ENCODE measurements at regions not wholly inside any gene's neighbourhood (a gene's known extent, or its start where the extent isn't known, plus 50 kb on each side); places are given as distances from the start of the nearest gene placed in this dataset.

DNA sequence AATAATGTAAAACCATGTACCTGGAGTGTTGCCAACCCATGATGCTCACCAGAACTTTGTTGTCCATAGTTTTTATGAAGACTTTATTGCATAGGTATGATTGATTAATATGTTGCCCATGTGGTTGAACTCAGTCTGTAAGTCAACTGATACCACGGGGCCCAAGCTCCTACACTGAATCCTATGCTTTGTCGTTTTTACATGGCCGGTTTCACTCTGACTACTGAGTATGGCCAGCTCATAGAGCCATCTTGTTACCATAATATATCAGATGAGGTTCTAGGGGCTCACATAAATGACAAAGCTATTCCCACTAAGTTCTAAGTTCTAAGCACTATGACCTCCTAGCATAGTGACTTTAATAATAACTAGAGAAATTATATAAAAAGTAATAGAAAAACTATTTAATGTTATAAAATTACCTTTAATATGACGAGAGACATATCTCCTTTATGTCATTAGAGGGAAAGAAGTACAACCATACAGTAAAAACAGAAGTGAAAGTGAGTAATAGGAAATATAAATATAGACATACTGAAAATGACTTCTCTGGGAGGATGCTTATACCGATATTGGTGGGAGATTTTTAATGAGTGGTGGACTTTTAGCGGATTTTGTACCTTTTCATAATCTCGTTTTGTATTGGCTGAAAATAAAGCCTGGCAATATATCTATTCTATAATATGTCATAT is 983.4 kb upstream of the PRMT6 start:
- no peak for DNase-seq (ENCODE audit: low spot score)

DNA sequence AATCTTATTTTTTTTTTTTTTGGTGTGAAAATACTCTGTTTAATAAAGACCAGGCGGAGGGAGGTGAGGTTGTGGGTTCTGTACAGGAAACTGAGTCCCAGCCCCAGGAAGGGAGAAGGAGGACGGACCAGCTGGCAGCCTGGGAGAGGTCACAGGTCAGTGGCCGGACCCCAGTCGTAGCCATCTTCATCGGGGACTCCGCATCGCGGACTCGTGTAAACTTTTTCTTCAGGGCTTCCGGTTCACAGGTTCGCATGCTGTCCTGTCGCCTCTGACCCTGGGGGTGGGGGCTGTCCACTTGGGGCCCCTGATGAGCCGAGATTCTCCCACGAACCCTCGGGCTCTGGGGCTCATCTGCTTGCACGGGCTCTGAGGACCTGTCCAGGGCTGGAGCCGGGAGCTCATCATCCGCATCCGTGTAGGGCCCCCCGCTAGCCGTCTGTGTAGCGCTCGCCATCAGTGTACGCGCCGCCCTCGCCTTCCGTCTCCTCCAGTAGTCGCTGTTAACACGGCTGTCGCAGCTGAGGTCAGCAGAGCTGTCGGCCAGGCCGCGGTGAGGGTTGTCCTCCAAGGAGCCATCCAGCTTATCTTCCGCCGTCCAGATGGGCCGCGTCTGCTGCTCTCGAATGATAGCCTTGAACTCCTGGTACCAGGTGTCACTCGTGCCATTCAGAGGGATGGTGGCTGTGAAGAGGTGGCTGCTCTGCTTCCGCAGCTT is 975.7 kb upstream of the PRMT6 start:
- DNase-seq (ENCODE audit: low spot score), result no peak

DNA sequence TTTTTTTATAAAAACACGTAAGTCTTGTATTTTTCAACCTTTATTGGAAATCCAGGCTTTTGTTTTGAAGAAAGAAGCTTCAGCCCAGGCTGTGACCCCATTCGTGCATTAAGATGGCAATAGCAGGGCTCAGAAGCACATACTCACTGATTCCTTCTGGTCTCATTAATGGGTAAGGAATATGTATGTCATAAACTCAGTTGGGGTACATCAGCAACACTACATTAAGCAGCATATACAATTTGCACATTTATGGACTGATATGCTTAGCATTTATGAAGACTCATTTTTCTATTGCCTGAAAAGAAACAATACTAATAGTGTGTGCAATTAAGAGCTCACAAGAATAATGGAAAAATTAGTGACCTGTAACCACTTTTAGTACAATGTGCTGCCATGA is 945.4 kb upstream of the PRMT6 start:
- DNase-seq (ENCODE audit: low spot score), result no peak

DNA sequence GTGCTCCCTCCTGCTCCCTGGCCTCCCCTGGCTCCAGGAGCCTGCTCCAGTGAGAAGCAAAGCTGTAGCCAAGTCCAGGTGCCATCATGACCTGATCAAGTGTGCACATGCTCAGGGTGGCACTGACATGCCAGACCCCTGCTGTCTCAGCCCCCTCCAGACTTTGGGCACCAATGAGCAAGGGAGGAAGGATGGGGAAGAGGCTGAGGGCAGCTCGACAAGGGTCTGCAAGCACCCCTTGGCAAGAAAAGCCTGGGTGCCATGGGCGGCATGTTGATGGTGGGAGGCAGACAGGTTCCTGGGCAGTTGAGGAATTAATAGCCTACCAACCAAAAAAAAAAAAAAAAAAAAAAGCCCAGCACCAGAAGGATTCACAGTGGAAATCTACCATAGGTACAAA is 942.6 kb upstream of the PRMT6 start:
- DNase-seq (ENCODE audit: low spot score), result no peak

DNA sequence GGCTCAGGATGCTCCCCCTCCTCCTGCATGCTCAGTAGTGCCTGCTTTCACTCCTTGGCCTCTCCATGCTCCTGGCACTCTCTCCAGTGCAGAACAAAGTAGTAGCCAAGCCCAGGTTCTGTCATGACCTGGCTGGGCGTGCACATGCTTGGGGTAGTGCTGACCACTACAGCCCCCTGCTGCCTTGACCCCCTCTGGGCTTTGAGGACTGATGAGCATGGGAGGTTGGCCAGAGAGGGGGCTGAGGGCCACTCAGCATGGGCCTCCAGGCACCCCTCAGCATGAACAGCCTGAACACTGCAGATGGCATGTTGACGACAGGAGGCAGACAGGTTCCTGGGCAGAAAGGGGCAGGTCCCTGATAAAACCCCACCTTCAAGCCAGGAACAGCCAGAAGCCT is 935.7 kb upstream of the PRMT6 start:
- DNase-seq (ENCODE audit: low spot score), result no peak

DNA sequence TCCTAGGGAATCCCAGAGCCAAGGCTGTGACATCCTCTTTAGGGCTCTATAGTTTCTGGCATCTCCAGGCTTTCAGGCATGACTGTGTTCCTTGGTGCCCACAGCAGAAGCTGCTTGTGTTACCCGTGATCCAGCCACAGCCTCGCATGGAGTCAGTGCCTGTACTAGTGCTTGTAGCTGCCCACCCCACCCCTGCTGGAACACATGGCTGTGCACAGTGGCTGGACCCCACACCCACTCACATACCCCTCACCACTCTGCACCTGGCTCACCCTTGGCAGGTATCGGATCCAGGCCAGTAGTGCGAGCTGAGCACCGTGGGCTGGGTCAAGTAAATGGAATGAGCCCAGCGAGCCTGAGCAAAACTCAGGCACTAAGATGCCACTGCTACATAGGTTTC is 934.7 kb upstream of the PRMT6 start:
- DNase-seq (ENCODE audit: low spot score), result no peak

DNA sequence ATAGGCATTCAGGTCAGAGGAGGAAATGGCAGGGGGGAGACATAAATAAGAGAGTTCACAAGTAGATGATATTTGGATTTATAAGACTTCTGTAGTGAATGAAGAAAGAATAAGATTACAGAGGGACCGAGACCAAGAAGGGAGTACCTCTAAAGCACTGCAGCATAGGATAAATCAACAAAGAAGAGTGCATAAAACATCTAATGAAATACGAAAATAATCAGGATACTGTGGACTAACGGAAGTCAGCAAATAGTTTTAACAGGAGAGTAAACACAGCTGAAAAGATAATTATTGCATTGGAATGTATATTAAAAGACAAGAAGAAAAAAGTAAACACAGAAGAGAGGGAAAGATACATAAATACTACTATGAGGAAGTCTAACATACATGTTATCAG is 921.9 kb upstream of the PRMT6 start:
- DNase-seq (ENCODE audit: low spot score), result no peak

DNA sequence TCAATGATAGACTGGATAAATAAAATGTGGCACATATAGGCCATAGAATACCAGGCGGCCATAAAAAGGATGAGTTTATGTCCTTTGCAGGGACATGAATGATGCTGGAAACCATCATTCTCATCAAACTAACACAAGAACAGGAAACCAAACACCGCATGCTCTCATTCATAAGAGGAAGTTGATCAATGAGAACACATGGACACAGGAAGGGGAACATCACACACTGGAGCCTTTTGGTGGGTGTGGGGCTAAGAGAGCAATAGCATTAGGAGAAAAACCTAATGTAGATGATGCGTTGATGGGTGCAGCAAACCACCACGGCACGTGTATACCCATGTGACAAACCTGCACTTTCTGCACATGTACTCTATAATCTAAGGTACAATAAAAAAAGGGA is 883.4 kb upstream of the PRMT6 start:
- no peak for DNase-seq (ENCODE audit: low spot score)

DNA sequence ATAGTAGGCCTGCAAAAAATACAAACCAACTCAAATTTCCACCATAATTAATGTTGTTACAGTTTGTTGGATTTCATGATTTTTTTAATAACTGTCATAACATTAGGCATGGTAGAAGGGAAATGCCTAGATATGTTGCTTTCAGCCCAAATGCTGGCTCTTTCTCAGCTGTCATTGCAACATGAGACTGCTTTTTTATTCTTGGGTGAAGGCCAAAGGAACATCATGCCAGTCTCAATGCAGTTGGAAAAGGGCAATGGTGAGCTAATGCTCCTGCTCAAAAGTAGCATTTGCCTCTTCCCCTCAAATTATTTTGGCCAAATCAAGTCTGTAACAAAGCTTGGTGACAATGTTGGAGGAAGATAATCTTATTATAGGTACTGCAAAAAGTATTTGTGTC is 877.7 kb upstream of the PRMT6 start:
- no peak for DNase-seq (ENCODE audit: low spot score)

DNA sequence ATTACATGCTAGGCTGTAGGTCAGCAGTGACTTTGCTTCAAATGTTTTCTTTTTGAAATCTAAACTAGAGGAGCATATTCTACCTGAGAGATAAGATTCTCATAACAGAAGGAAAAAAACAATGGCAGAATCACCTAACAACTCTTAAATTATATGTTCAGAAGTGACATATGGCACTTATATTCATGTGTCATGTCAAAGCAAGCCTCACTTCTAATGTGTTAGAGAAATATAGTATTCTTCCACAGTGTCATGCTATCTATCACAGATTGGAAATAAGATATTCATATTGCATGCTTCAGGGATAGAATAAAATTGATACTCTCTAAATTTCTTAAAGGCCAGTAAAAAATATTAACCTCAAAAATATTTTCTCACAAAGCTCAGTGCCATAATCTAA is 874.6 kb upstream of the PRMT6 start:
- no peak for DNase-seq (ENCODE audit: low spot score)

DNA sequence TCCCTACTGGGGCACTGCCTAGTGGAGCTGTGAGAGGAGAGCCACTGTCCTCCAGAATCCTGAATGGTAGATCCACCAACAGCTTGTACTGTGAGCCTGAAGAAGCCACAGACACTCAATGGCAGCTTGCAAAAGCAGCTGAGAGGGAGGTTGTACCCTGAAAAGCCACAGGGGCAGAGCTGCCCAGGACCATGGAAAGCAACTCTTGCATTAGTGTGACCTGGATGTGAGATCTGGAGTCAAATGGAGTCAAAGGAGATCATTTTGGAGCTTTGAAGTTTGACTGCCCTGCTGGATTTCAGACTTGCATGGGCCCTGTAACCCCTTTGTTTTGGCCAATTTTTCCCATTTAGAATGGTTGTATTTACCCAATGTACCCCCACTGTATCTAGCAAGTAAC is 871.4 kb upstream of the PRMT6 start:
- no peak for DNase-seq (ENCODE audit: low spot score)

DNA sequence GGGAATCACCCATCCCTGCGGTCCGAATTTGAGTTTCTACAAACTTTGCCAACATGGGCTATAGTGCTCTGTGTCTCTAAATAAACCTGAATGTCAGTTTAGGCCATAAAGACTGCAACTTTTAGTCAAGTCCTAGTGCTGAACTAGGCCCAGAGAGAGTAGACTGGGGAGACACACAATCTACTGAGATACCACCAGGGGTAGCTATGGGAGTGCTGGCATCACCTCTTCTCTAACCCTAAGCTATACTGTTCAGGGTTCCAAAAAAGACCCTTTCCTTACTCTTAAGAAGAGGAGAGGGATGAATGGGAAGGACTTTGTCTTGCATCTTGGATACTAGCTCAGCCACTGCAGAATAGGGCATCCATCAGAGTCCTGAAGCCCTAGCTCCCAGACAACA is 866.7 kb upstream of the PRMT6 start:
- DNase-seq (ENCODE audit: low spot score), result no peak

DNA sequence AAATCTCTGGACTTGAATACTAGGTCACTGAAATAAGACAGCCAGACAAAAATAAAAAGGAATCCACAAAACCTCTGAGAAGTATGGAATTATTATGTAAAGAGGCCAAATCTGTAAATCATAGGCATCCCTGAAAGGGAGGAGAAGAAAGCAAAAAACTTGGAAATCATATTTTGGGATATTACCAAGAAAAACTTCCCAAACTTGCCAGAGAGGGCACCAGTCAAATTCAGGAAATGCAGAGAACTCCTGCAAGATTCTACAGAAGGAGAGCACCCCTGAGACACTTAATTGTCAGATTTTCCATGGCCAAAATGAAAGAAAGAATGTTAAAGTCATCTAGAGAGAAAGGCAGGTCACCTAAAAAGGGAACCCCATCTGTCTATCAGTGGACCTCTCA is 862.3 kb upstream of the PRMT6 start:
- no peak for DNase-seq (ENCODE audit: low spot score)

DNA sequence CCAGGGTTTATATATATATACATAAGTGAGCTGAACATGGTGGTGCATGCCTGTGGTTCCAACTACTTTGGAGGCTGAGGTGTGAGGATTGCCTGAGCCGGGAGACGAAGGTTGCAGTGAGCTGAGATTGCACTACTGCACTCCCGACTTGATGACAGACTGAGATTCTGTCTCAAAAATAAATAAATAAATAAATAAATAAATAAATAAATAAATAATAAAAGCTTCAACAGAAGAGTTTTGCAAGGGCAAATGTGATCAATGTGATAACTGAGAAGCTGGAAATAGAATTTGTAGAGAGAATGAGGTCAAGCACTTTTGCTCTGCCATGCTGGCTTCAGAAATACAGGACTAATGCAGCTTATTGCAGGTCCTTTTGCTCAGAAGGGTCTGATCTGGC is 855.8 kb upstream of the PRMT6 start:
- no peak for DNase-seq (ENCODE audit: low spot score)

DNA sequence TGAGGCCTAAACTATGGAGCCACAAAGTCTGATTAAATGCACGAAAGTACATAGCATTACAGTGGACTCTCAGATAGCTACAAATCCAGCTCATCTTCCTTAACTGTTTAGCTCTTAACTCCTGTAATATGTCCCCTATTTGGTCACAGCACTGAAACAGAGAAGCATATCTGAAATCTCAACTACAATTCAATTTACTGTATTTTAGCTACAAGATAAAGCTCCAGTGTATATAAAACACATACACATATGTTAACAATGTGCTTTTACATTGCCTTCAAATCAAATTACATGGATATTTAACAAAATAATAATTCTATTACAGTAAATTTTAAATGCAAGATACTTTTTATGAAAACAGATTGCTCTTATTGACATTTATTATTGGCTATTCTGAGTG is 849.3 kb upstream of the PRMT6 start:
- no peak for DNase-seq (ENCODE audit: low spot score)

DNA sequence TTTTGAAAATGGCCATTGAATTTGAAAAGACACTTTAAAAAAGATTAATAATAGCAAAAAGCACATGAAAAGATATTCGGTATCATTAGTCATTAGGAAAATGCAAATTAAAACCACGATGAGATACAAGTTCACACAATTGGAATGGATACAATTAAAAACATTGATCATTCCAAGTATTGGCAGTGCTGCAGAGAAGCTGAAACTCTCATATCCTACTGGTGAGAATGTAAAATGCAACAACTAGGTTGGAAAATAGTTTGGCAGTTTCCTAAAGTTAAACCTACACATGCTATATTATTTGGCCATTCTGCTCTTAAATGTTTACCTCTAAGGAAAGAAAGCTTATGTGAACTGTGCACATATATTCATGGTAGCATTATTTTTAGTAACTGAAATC is 838.7 kb upstream of the PRMT6 start:
- no peak for DNase-seq (ENCODE audit: low spot score)

DNA sequence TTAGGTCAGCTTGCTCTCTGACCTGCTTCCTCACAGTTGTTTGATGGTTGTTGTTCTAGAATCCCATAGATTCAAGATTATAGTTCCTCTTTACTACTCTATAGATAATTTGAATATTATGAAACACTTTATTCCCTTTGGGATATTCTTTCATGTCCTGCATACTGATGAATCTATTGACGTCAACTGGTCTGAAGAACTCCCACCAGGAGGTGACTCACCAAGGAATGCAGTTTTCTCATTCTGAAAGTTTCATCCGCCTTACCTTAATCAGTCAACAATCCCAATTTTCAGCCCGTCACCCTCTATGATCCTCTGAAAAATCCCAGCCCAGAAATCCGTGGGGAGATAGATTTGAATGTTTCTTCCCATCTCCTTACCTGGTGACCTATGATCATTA is 834.1 kb upstream of the PRMT6 start:
- DNase-seq (ENCODE audit: low spot score), result no peak

DNA sequence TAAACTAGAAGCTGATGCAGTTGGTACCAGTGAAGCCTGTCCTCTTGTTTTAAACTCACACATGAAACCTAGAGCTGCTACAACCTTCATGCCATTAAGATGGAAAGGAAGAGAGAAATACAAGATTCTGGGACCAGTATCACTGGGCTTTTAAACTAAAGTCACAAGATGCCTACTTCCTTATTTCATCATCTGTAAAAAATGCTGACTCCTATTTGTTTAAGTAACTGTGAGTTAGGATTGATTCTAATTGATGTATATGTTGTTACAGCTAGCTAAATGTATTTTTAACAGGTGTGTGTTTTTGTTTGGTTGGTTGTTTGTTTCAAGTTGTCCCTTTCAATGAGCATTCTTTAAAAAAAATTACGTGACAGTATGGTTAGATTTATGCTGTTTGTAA is 833.3 kb upstream of the PRMT6 start:
- no peak for DNase-seq (ENCODE audit: low spot score)

DNA sequence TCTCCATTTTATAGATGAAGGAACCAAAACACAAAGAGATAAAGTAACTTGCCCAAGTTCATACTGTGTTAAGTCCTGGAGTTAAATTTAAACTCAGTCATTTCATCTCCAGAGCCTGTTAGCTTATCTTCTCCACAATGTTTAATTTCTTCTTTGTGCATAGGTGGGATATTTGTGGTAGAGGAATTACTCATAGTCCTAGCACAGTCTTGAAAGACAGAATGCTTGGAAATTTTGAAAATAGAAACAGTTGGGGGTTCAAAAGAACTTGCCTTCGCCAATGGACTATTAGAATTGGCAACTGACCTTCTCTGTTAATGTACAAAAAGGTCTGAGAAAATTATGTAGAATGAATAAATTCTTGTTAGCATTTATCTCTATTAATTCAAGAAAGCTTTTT is 832.0 kb upstream of the PRMT6 start:
- no peak for DNase-seq (ENCODE audit: low spot score)

DNA sequence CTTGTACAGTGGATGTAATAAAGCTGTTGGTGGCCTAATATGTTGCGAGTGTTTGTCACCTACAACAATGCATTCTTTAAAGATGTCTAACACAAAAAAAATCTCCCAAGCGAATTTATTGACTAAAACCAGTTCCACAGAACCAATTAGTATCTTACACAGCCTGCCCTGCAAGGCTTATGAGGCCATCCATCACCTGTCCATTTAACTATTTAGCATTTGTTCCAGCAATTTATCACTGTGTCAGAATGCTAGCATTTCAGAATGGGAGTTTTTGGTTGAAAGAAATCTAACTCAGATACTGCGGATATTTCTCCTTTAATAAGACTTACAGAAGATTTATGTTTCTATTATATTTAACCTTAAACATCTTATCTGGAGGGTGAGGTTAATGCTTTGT is 831.1 kb upstream of the PRMT6 start:
- no peak for DNase-seq (ENCODE audit: low spot score)

DNA sequence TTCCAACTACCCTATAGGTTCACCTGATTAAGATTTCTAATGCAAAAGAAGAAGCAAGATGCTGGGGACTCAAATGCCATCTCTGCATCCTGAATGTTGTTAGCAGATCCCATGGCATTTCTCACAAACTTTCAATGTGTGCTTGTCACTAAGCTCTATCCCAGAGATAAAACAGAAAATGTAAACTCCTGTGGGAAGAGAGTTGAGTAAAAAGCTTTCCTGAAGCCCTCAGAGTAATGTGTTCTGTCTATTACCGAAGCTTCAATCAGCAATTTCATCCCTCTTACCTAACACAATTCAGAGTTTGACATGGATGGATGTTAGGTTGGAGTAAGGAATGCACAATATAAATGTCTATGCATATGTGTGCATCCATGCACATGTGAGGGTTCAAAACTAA is 829.9 kb upstream of the PRMT6 start:
- no peak for DNase-seq (ENCODE audit: low spot score)

DNA sequence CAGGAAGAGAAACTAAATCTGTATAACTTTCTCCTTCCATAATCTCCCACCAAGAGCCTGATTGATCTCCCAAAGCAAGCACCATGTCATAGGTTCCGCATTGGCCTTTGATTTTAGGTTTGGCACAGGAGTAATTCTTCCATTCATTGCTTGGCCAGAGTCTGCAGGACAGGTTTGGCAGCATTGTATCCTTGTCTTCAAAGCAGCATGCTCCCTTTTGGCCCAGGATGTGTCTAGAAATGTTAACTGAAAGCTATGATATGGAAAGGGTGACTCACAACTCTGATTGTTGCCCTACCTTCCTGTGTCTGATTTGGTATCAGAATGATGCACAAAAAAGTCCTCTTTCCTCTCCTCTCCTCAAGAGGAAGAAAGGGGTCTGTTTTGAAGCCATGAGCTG is 824.3 kb upstream of the PRMT6 start:
- DNase-seq (ENCODE audit: low spot score), result no peak

DNA sequence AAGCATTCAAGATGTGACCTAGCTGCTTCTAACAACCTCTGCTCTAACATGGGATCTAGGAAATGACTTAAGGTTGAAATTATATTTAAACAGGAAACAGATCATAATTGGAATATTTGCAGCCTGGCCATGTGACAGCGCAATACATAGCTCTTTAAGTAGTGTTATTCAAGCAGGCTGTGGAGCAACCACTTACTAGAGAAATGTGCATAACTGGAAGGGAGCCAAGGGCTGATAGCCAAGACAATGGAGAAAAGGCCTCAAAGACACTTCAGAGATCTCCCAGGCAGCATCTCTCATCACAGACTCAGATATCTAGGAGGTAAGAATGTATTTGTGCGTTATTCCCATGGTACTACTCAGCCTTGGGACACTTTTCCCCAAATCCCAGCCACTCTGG is 823.0 kb upstream of the PRMT6 start:
- DNase-seq (ENCODE audit: low spot score), result no peak

DNA sequence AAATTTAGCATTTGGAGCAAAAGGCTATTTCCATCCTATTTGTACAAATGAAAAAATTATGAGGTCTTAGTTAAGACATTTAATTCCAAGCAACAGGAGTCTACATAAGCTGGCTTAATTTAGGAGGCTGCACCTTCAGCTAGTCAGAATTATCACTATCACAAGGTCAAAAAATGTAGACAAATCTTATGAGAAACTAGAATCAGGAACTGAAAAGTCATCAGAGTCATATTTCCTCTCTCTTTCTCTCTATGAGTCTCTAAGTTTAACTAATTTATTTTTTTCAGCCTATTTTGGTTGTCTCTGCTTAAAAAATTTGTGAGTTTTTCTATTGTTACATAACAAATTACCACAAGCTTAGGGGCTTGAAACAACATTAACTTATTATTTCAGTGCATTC is 807.1 kb upstream of the PRMT6 start:
- DNase-seq (ENCODE audit: low spot score), result no peak
